Activated CD4-positive, alpha-beta T cell treated with anti-CD3 and anti-CD28 coated beads for 48 hours (primary cell): ENCODE measurements at regions not wholly inside any gene's neighbourhood (a gene's known extent, or its start where the extent isn't known, plus 50 kb on each side); places are given as distances from the start of the nearest gene placed in this dataset.

Source experiments
- DNase-seq: peaks from one replicate; pipeline ENCODE4 v3.0.0-alpha.2; 2020

DNA sequence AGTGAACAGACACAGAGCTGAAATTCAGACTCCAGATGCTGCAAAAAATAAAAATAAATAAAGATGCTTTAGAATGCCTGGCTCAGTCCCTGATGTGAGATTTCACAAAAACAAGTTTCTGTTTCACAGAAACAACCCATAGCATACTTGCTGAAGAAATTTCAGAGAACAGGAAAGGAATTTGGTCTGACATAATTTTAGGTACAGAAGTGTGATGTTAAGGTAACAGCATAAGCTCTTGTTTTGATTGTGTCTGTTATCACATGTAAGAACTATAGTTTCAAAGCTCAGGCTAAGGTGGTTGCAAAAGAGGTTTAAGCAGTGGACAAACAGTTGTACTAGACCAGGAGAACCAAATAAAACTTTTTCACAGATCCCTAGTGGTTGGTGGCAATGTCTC is 152.1 kb downstream of the PTGER3 start:
- no peak for DNase-seq

DNA sequence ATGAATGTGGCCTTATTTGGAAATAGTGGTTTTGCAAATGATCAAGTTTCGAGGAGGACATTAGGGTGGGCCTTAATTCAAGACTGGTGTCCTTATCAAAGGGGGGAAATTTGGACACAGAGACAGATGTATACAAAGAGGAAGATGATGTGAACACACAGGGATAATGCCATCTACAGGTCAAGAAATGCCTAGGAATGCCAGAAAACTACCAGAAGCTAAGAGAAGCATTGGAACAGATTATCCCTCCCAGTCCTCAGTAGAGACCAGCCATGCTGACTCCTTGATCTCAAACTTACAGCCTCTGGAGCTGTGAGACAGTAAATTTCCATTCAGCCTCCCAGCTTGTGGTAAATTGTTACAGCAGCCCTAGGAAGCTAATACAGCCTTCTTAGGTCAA is 151.4 kb downstream of the PTGER3 start:
- no peak for DNase-seq

DNA sequence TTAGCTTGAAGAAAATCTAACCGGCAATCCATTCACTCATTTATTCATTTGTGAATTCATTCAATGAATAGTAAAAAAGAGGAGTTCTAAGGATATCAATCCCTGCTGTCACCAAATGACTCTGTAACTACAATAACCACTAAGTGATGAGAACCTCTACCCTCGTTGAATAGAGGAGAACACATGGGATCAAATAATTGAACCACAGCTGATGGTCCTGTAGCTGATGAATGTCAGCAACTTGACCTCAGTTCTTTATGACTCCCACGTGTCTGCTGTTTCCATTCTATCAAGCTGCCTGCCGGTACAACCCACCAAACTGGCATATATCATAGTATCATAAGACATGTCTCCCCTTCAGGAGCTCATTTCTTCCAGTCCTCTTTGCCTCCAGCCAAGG is 150.3 kb downstream of the PTGER3 start:
- DNase-seq, result no peak

GRCh38 chr1:70899735-70900134 is 147.9 kb downstream of the PTGER3 start:
- DNase-seq, result no peak

DNA sequence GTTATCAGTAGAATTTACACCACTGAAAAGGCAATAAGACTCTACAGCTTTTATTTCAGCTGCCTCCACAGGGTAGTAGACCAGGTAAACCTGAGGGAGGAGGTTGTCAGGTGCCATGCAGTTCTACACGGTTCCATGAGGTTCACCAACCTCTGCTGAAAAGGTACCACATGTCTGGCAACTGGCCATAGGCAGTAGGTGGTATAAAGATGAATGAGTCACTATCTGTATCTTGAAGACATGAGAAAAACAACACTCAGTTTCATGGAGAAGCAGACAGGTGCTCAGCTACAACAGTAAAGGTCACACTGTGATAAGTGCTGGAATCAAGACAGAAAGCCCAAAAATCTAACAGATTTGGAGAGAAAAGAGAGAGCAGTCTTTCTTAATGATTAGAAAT is 145.4 kb downstream of the PTGER3 start:
- DNase-seq, result no peak

GRCh38 chr1:70906800-70907199 is 140.8 kb downstream of the PTGER3 start:
- DNase-seq, result no peak

GRCh38 chr1:70907563-70908310 is 139.9 kb downstream of the PTGER3 start:
- DNase-seq, result no peak

DNA sequence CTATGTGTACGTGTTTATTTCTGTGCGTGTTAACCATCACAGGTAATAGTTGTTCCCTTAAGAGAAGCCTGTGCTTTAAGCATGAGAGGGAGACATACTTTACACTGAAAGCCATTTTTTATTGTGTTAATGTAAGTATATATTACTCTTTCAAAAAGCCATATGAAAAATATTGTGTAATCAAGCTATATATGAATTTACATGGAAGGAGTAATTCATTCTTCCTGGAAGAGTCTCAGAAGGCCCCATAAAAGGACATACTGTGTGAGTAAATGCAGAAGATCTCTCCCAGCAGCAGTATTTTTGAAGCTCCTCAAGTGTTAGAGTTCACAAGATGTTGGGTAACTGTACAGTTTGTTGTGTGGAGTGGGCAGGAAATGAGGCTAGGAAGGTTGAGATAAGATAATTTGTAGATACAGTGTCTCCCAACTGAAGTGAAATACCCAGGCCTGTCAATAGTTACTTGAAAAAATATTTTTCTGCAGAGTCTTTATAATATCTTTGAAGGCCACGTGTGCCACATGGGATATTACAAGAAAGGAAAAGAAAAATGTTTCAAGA is 138.3 kb downstream of the PTGER3 start:
- DNase-seq, result no peak

DNA sequence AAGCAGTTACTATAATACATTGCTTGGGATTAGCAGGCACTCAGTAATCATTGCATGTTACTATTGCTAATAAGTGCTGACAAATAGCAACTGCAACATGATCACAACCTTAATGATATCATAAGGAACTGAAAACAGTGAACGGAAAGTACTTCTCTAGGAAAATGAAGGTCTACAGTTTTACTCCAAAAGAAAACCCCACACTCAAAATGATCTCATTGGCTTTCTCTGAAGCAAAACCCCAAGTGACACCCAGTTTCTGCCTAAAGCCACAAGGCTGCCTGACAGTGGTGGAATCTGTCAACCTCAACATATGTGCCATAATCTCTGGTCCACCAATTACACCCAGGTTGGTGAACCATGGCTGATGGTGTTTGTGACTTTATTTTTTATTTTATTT is 137.6 kb downstream of the PTGER3 start:
- no peak for DNase-seq

GRCh38 chr1:70911861-70912260 is 135.8 kb downstream of the PTGER3 start:
- DNase-seq, result no peak

DNA sequence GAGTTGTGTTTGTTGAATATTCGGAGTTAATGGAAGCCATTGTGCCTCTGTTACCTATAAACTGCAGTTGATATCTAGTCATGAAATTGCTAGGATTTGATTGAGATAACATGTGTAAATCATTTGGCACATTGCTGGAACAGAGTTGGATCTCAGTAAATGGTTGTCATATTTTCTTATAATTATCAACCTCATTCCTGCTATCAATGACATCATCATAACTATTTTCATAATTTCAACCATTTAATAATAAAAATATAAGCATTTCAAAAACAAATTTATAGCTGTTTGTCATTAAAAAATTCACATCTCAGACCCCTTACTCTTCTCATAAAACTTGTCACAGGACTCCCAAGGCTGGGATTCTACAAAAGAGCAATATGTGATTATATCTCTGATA is 133.4 kb downstream of the PTGER3 start:
- DNase-seq, result no peak

- no peak for DNase-seq
These were observed 132.2 kb downstream of the PTGER3 start for GRCh38 chr1:70915258-70916033.

DNA sequence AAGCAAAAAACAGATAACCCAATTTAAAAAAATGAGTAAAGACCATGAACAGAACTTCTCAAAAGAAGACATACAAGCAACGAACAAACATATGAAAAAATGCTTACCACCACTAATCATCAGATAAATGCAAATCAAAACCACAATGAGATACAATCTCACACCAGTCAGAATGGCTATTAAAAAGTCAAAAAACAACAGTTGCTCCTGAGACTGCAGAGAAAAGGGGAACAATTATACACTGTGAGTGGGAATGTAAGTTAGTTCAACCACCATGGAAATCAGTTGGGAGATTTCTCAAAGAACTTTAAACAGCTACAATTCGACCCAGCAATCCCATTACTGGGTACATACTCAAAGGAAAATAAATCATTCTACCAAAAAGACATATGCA is 131.6 kb downstream of the PTGER3 start:
- DNase-seq, result no peak

- DNase-seq, result no peak
These were observed 127.8 kb downstream of the PTGER3 start for GRCh38 chr1:70919706-70920323.
